PC-9 (cell line): ENCODE measurements at regions not wholly inside any gene's neighbourhood (a gene's known extent, or its start where the extent isn't known, plus 50 kb on each side); places are given as distances from the start of the nearest gene placed in this dataset.
A peak's percentile ranks its signal among the peaks of the same experiment; 100 is the strongest.

Experiments
- BruUV-seq: library from RNA; stranded (reverse); fragments of 400-500 nt; replicated peaks from 2 replicates; lab custom pipeline; 2021; lab: Mats Ljungman, UMichigan
- CTCF ChIA-PET: fragments of 300-600 bp; sonication (Branson Sonifier 250); formaldehyde crosslinking; loops from one replicate; lab custom pipeline; 2022; ENCODE audit warnings: antibody characterized with exemption; lab: Charles Lee
- POLR2A ChIA-PET: fragments of 300-600 bp; sonication (Branson Sonifier 250); formaldehyde crosslinking; loops from one replicate; lab custom pipeline; 2022; ENCODE audit warnings: antibody characterized with exemption; ENCODE audit not compliant: unreplicated experiment; lab: Charles Lee
- DNase-seq, 2 experiments: peaks; one replicate each; pipeline versions ENCODE4 v3.0.0 to v3.0.0-alpha.2; 2015 to 2022; ENCODE audit warnings: mixed read lengths in 1 of 2
- H2AFZ ChIP-seq: fragments of 200-600 bp; sonication (generic); 2 replicates; pipeline ENCODE4 v1.8.1; 2017; ENCODE audit warnings: antibody characterized with exemption
- H3F3A ChIP-seq: fragments of 200-600 bp; sonication (generic); 2 replicates; pipeline ENCODE4 v1.8.1; 2017; ENCODE audit warnings: antibody characterized with exemption, mild to moderate bottlenecking, low read depth; ENCODE audit not compliant: insufficient read depth
- H3K27ac ChIP-seq: fragments of 200-600 bp; sonication (generic); 2 replicates; pipeline ENCODE4 v1.6.1; 2016; ENCODE audit warnings: mixed run types
- H3K27me3 ChIP-seq: fragments of 200-600 bp; sonication (generic); 2 replicates; pipeline ENCODE4 v1.6.1; 2016; ENCODE audit warnings: low read depth, mixed run types; ENCODE audit not compliant: insufficient read depth
- H3K36me3 ChIP-seq: fragments of 200-600 bp; sonication (generic); 2 replicates; pipeline ENCODE4 v1.6.1; 2016; ENCODE audit warnings: low read depth, mixed run types
- H3K4me1 ChIP-seq: fragments of 200-600 bp; sonication (generic); replicated peaks from 2 replicates; pipeline ENCODE4 v1.6.1; 2016; ENCODE audit warnings: mixed run types; ENCODE audit not compliant: insufficient read depth
- H3K4me2 ChIP-seq: fragments of 200-600 bp; sonication (generic); 2 replicates; pipeline ENCODE4 v1.6.1; 2017; ENCODE audit warnings: mixed run types
- H3K4me3 ChIP-seq: fragments of 200-600 bp; sonication (generic); 2 replicates; pipeline ENCODE4 v1.6.1; 2016; ENCODE audit warnings: mixed run types
- H3K79me2 ChIP-seq: fragments of 200-600 bp; sonication (generic); 2 replicates; pipeline ENCODE4 v1.6.1; 2017; ENCODE audit warnings: low read depth, mixed run types
- H3K9me2 ChIP-seq: fragments of 200-600 bp; sonication (generic); 2 replicates; pipeline ENCODE4 v1.8.1; 2017; ENCODE audit warnings: mild to moderate bottlenecking; ENCODE audit not compliant: insufficient read depth
- H3K9me3 ChIP-seq: fragments of 200-600 bp; sonication (generic); 2 replicates; pipeline ENCODE4 v1.8.1; 2016; ENCODE audit warnings: low read depth; ENCODE audit not compliant: insufficient read depth
- H4K20me1 ChIP-seq: fragments of 200-600 bp; sonication (generic); 2 replicates; pipeline ENCODE4 v1.8.1; 2017; ENCODE audit not compliant: insufficient read depth
- EZH2 ChIP-seq: fragments of 200-600 bp; sonication (generic); IDR thresholded peaks from 2 replicates; pipeline ENCODE4 v1.8.0; 2017; ENCODE audit warnings: antibody characterized with exemption, low read depth
- intact Hi-C: fragments of 100-400 bp; cut with micrococcal nuclease; formaldehyde crosslinking; loops from one replicate; pipeline ENCODE4 v1.10.0; 2022; ENCODE audit not compliant: unreplicated experiment
- TF ChIP-seq, protein P1 (sequence below): fragments of 200-600 bp; sonication (generic); conservative IDR thresholded peaks from 2 replicates; pipeline ENCODE4 v1.6.1; 2017; ENCODE audit warnings: mixed run types, antibody characterized with exemption, mild to moderate bottlenecking, moderate library complexity

GRCh38 chr7:47194516-47195057, 387.3 kb downstream of the TNS3 start:
- Histone ChIP-seq H3K4me2 (no peak overlapping the region), H3K9me3 (no peaks in the 10 kb centered on the region), H3K27me3 (peaks cover 28% of the 10 kb centered on the region; the same call in 1 of the 2 replicates), H3F3A (no peaks in the 10 kb centered on the region), H3K9me2 (no peaks in the 10 kb centered on the region), H4K20me1 (no peaks in the 10 kb centered on the region), H3K79me2 (no peaks in the 10 kb centered on the region), H3K27ac (no peak overlapping the region), H3K4me1 (no peaks in the 10 kb centered on the region), H3K4me3 (no peak overlapping the region), H3K36me3 (no peaks in the 10 kb centered on the region), H2AFZ (no peak overlapping the region)
- POLR2A ChIA-PET = no interaction called here
- CTCF ChIA-PET = no interaction called here
- no peak for DNase-seq
- no peak for TF ChIP-seq EZH2
- TF ChIP-seq, protein P1, sequence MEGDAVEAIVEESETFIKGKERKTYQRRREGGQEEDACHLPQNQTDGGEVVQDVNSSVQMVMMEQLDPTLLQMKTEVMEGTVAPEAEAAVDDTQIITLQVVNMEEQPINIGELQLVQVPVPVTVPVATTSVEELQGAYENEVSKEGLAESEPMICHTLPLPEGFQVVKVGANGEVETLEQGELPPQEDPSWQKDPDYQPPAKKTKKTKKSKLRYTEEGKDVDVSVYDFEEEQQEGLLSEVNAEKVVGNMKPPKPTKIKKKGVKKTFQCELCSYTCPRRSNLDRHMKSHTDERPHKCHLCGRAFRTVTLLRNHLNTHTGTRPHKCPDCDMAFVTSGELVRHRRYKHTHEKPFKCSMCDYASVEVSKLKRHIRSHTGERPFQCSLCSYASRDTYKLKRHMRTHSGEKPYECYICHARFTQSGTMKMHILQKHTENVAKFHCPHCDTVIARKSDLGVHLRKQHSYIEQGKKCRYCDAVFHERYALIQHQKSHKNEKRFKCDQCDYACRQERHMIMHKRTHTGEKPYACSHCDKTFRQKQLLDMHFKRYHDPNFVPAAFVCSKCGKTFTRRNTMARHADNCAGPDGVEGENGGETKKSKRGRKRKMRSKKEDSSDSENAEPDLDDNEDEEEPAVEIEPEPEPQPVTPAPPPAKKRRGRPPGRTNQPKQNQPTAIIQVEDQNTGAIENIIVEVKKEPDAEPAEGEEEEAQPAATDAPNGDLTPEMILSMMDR = no peak
- intact Hi-C loops = no loop called here
- no TSS peak for BruUV-seq

DNA sequence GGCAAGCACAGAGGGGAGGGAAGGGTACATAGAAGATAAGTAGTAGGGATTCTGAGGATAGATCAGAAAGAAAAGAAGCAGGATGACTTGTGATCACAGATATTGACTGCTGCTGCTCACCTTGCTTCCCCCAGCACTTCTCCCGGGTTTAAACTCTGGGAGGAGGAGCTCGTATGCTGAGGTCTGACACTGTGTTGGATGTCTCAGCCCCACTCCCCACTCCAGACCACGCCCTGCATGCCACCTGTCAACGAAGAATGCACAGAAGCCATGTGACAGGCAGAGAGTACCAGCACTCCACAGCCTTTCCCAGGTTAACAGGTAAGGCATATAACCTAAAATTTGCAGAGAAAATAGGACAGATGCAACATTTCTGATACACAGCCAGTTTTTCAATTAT, 388.9 kb downstream of the TNS3 start:
- no peaks in the 10 kb centered on the region for H3K4me1 ChIP-seq

GRCh38 chr7:47191876-47192291, 390.0 kb downstream of the TNS3 start:
- no peaks in the 10 kb centered on the region for H3K9me3 ChIP-seq
- H3K9me2 ChIP-seq = no peaks in the 10 kb centered on the region
- no peaks in the 10 kb centered on the region for H4K20me1 ChIP-seq
- H3K4me3 ChIP-seq = no peak overlapping the region
- H3K36me3 ChIP-seq = no peaks in the 10 kb centered on the region
- H3K4me2 ChIP-seq = no peak overlapping the region
- H3K4me1 ChIP-seq = no peaks in the 10 kb centered on the region
- no peak for DNase-seq
- no peak overlapping the region for H3K27ac ChIP-seq
- TF ChIP-seq, protein P1 = no peak
- no peak for TF ChIP-seq EZH2
- no TSS peak for BruUV-seq
- H2AFZ ChIP-seq = no peak overlapping the region
- ChIA-PET POLR2A (no interaction called here), CTCF (no interaction called here)
- H3K27me3 ChIP-seq = peaks cover 31% of the 10 kb centered on the region; the same call in 1 of the 2 replicates
- intact Hi-C loops = no loop called here
- H3F3A ChIP-seq = no peaks in the 10 kb centered on the region
- no peaks in the 10 kb centered on the region for H3K79me2 ChIP-seq

More for the DNA sequence above, 388.9 kb downstream of the TNS3 start:
- BruUV-seq = no TSS peak
- no peaks in the 10 kb centered on the region for H3F3A ChIP-seq
- intact Hi-C loops = no loop called here
- H3K36me3 ChIP-seq = no peaks in the 10 kb centered on the region
- H3K4me3 ChIP-seq = no peak overlapping the region
- no peak overlapping the region for H3K4me2 ChIP-seq
- H3K27me3 ChIP-seq = peaks cover 37% of the 10 kb centered on the region; the same call in 1 of the 2 replicates
- H3K9me3 ChIP-seq = no peaks in the 10 kb centered on the region
- peak in 1 of 2 experiments; percentile 43 for DNase-seq
- H3K79me2 ChIP-seq = no peaks in the 10 kb centered on the region
- CTCF ChIA-PET = no interaction called here
- no peaks in the 10 kb centered on the region for H3K9me2 ChIP-seq
- no peak for TF ChIP-seq EZH2
- TF ChIP-seq, protein P1 = no peak
- H3K27ac ChIP-seq = no peak overlapping the region
- no peaks in the 10 kb centered on the region for H4K20me1 ChIP-seq
- H2AFZ ChIP-seq = no peak overlapping the region
- POLR2A ChIA-PET = interaction anchor here (0.7 kb wide), 1 partner anchor 238 kb away, joined by 3 read pairs; no protein-coding TSS in a partner anchor
